Activated T-cell treated with anti-CD3 and anti-CD28 coated beads for 1 hour (primary cell): ENCODE measurements at regions not wholly inside any gene's neighbourhood (a gene's known extent, or its start where the extent isn't known, plus 50 kb on each side); places are given as distances from the start of the nearest gene placed in this dataset.
A peak's percentile ranks its signal among the peaks of the same experiment; 100 is the strongest.

Source experiments
- DNase-seq: peaks from one replicate; pipeline ENCODE4 v3.0.0-alpha.2; 2020; ENCODE audit warnings: low read depth

GRCh38 chr5:138665261-138665660, 88.0 kb upstream of the CTNNA1 start:
- no peak for DNase-seq

GRCh38 chr5:138664276-138664943, 88.8 kb upstream of the CTNNA1 start:
- no peak for DNase-seq

GRCh38 chr5:138663561-138663960, 88.4 kb upstream of the HSPA9 start:
- no peak for DNase-seq

- no peak for DNase-seq
These were observed 87.8 kb upstream of the HSPA9 start for GRCh38 chr5:138663009-138663408.

GRCh38 chr5:138662599-138662998, 87.4 kb upstream of the HSPA9 start:
- DNase-seq, result no peak

- DNase-seq, result no peak
These were observed 86.8 kb upstream of the HSPA9 start for GRCh38 chr5:138661991-138662434.

- no peak for DNase-seq
These were observed 86.2 kb upstream of the HSPA9 start for GRCh38 chr5:138661291-138661960.

- DNase-seq, result no peak
These were observed 84.9 kb upstream of the HSPA9 start for GRCh38 chr5:138660051-138660572.

GRCh38 chr5:138659561-138659960, 84.4 kb upstream of the HSPA9 start:
- no peak for DNase-seq

- DNase-seq, result no peak
These were observed 83.9 kb upstream of the HSPA9 start for GRCh38 chr5:138659121-138659520.

- no peak for DNase-seq
These were observed 83.5 kb upstream of the HSPA9 start for GRCh38 chr5:138658676-138659075.

GRCh38 chr5:138657360-138657759, 82.2 kb upstream of the HSPA9 start:
- no peak for DNase-seq

- no peak for DNase-seq
These were observed 81.7 kb upstream of the HSPA9 start for GRCh38 chr5:138656916-138657315.

GRCh38 chr5:138655530-138656190, 80.5 kb upstream of the HSPA9 start:
- DNase-seq, result no peak

- DNase-seq, result peak; percentile 52
These were observed 79.2 kb upstream of the HSPA9 start for GRCh38 chr5:138654281-138654867.

- no peak for DNase-seq
These were observed 78.3 kb upstream of the HSPA9 start for GRCh38 chr5:138653502-138653901.

GRCh38 chr5:138651767-138652117, 76.5 kb upstream of the HSPA9 start:
- DNase-seq, result no peak

GRCh38 chr5:138651058-138651766, 76.0 kb upstream of the HSPA9 start:
- DNase-seq, result no peak

- DNase-seq, result no peak
These were observed 75.0 kb upstream of the HSPA9 start for GRCh38 chr5:138650196-138650595.

- DNase-seq, result no peak
These were observed 74.6 kb upstream of the HSPA9 start for GRCh38 chr5:138649775-138650174.

- DNase-seq, result no peak
These were observed 74.1 kb upstream of the HSPA9 start for GRCh38 chr5:138649316-138649720.

GRCh38 chr5:138648841-138649240, 73.6 kb upstream of the HSPA9 start:
- DNase-seq, result no peak
